KOPT-K1 (cell line): ENCODE measurements at regions not wholly inside any gene's neighbourhood (a gene's known extent, or its start where the extent isn't known, plus 50 kb on each side); places are given as distances from the start of the nearest gene placed in this dataset.

Experiments used
- H3K27ac ChIP-seq: fragments of 200-600 bp; sonication (generic); 2 replicates; pipeline ENCODE4 v1.5.1; 2016; ENCODE audit warnings: antibody characterized with exemption, mild to moderate bottlenecking, low read depth, low read length; ENCODE audit not compliant: poor library complexity, severe bottlenecking
- H3K36me3 ChIP-seq: fragments of 200-600 bp; sonication (generic); 2 replicates; pipeline ENCODE4 v1.5.1; 2017; ENCODE audit warnings: antibody characterized with exemption, mild to moderate bottlenecking, low read length, moderate library complexity; ENCODE audit not compliant: insufficient read depth
- H3K9me3 ChIP-seq: fragments of 200-600 bp; sonication (generic); 2 replicates; pipeline ENCODE4 v1.5.1; 2017; ENCODE audit warnings: antibody characterized with exemption, low read length, mild to moderate bottlenecking; ENCODE audit not compliant: insufficient read depth, poor library complexity, severe bottlenecking

DNA sequence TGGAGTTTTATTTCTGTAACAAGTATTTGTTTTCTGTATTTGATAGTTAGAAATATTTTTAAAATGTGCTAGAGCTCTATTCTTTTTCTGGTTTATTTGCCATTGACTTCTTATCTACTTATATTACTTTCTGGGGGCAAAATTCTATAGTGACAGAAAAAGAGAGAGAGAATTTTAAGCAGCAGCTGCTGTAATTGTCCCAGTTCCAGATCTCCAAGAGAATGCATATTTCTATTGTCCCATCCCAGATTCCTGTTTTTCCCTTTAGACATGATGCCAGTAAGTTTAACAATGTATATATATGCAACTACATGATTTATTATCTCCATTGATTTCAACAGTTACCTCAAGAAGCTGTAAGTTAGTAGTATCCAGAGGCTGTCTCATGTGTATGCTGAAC, 541.7 kb upstream of the ZNF385D start:
- Histone ChIP-seq H3K27ac (no peak overlapping the region), H3K9me3 (no peaks in the 10 kb centered on the region)

GRCh38 chr3:22296601-22297000, 545.6 kb upstream of the ZNF385D start:
- no peaks in the 10 kb centered on the region for H3K9me3 ChIP-seq

More for the DNA sequence above, 541.7 kb upstream of the ZNF385D start:
- no peaks in the 10 kb centered on the region for H3K36me3 ChIP-seq

DNA sequence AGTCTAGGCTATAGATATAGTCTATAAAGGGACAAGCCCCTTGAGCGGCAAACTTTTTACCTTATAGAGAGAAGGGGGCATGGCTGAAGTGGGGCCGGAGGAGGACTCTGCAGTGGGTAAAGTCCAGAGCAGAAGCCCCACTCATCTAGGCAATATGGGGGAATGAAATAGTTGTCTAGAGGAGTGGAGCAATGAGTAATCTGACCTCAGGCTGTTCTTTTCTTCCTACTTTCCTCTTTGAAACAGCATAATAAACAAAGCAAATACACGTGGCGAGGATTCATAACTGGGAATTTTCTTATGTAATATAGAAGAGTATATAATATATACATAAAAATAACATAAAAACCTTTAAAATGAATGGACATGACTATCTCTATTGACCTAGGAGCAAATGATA, 546.4 kb upstream of the ZNF385D start:
- Histone ChIP-seq H3K36me3 (no peaks in the 10 kb centered on the region), H3K27ac (no peak overlapping the region), H3K9me3 (no peaks in the 10 kb centered on the region)

More at GRCh38 chr3:22296601-22297000, 545.6 kb upstream of the ZNF385D start:
- Histone ChIP-seq H3K36me3 (no peaks in the 10 kb centered on the region), H3K27ac (no peak overlapping the region)

DNA sequence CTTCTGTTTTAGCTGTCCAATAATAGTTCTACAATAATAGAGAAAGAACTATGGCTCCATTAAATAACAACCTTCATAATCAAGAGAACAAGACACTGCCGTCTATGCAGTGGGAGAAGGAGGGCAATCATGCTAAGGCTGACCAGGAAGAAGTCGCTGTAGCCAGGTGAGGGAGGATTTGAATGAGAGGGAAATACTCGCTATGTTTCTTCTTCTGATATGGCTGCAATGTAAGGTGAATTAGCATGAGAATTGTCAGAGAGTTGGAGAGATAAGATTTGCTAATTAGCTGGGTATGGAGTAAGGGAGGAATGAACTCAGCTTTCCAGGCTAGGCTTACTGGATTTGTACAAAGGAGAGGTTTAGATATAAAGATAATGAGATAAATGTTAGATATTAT, 555.4 kb upstream of the ZNF385D start:
- H3K27ac ChIP-seq = no peak overlapping the region

GRCh38 chr3:22308871-22309270, 557.9 kb upstream of the ZNF385D start:
- Histone ChIP-seq H3K9me3 (peaks cover 5% of the 10 kb centered on the region), H3K36me3 (no peaks in the 10 kb centered on the region), H3K27ac (no peak overlapping the region)

More for the DNA sequence above, 555.4 kb upstream of the ZNF385D start:
- no peaks in the 10 kb centered on the region for H3K9me3 ChIP-seq
- no peaks in the 10 kb centered on the region for H3K36me3 ChIP-seq

GRCh38 chr3:22315925-22316324, 564.9 kb upstream of the ZNF385D start:
- H3K9me3 ChIP-seq = peaks cover 5% of the 10 kb centered on the region
- no peaks in the 10 kb centered on the region for H3K36me3 ChIP-seq
- H3K27ac ChIP-seq = no peak overlapping the region

GRCh38 chr3:22318325-22318724, 567.3 kb upstream of the ZNF385D start:
- Histone ChIP-seq H3K9me3 (no peaks in the 10 kb centered on the region), H3K36me3 (no peaks in the 10 kb centered on the region), H3K27ac (no peak overlapping the region)

DNA sequence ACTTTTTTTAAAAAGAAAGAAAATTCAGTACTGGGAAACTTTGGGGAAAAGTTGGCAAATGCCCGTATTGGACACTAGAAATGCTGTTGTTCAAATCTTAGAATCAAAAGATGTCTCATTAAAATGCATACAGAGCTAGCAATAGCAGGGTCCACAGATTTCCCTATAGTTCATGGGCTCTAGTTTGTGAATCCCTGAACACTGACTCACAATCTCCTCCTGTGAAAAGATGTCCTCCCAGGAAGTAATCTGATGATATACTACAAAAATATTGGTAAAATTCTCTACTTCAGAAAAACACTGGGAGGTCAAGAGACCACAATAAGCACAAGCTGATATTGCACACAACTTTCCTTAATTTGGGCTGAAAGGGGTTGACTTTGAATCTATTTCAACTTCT, 568.4 kb upstream of the ZNF385D start:
- Histone ChIP-seq H3K27ac (no peak overlapping the region), H3K9me3 (no peaks in the 10 kb centered on the region), H3K36me3 (no peaks in the 10 kb centered on the region)

- Histone ChIP-seq H3K9me3 (no peaks in the 10 kb centered on the region), H3K27ac (no peak overlapping the region), H3K36me3 (no peaks in the 10 kb centered on the region)
Measured at GRCh38 chr3:22322861-22323260, 571.9 kb upstream of the ZNF385D start.

GRCh38 chr3:22326305-22326704, 575.3 kb upstream of the ZNF385D start:
- no peaks in the 10 kb centered on the region for H3K36me3 ChIP-seq
- no peaks in the 10 kb centered on the region for H3K9me3 ChIP-seq
- no peak overlapping the region for H3K27ac ChIP-seq

GRCh38 chr3:22334996-22335395, 584.0 kb upstream of the ZNF385D start:
- Histone ChIP-seq H3K36me3 (no peaks in the 10 kb centered on the region), H3K27ac (no peak overlapping the region), H3K9me3 (no peaks in the 10 kb centered on the region)

- Histone ChIP-seq H3K9me3 (no peaks in the 10 kb centered on the region), H3K36me3 (no peaks in the 10 kb centered on the region)
Measured at GRCh38 chr3:22349215-22349851, 598.3 kb upstream of the ZNF385D start.

GRCh38 chr3:22351806-22352205, 600.8 kb upstream of the ZNF385D start:
- H3K9me3 ChIP-seq = no peaks in the 10 kb centered on the region
- no peak overlapping the region for H3K27ac ChIP-seq

More at GRCh38 chr3:22349215-22349851, 598.3 kb upstream of the ZNF385D start:
- H3K27ac ChIP-seq = no peak overlapping the region

DNA sequence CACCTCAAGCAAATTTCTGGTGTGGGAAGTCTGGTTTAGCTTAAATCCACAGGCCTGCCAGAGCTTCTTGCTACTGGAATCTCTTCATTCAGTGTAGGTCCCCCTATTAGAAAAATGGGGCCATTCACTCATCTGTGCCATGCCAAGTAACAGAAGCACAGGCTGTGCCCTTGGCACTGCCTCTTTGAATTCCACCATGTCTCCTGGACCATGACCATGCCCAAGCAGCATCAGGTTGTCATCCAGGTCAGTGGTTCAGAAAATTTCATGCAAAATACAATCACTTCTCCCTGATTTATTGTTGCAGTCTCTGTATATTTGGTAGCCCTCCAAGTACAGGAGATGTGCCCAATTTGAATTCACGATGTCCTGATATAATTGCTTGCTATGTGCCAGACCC, 602.1 kb upstream of the ZNF385D start:
- Histone ChIP-seq H3K36me3 (no peaks in the 10 kb centered on the region), H3K9me3 (no peaks in the 10 kb centered on the region), H3K27ac (no peak overlapping the region)

More at GRCh38 chr3:22351806-22352205, 600.8 kb upstream of the ZNF385D start:
- H3K36me3 ChIP-seq = no peaks in the 10 kb centered on the region

DNA sequence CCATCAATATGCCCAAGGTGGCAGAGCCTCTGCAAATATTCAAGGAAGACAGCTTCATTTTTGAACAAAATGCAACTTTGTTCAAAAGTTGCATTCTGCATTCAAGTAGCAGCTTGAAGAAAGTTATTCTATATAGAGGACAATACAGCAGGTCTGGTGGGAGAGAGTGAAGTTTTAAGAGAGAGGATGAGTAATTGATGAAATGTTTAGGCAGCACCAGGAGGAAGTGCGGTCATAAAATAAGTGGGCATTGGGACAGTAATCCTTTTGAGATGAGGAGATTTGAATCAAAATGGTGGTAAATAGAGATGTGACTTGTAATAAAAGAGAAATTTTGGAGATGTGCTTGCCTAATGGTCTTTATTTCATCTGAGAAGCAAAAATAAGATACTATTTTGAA, 607.3 kb upstream of the ZNF385D start:
- no peaks in the 10 kb centered on the region for H3K36me3 ChIP-seq
- no peaks in the 10 kb centered on the region for H3K9me3 ChIP-seq
- H3K27ac ChIP-seq = no peak overlapping the region

DNA sequence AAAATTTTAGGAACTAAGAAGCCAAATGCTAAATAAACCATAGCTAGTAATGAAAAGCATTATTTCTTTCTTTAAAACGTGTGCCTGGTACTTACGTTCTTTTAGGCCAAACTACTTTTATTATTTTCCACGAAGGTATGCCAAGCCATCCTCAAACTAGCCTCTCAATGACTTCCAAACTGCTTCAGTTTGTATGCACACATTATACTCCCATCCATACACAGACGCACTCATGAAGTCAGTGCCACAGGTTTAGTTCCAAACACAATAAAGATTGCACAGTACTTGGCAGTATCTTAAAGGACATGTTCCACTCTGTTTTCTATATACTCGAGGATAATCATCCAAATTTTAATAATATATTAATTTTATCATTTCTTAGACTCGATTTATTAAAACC, 609.2 kb upstream of the ZNF385D start:
- H3K9me3 ChIP-seq = no peaks in the 10 kb centered on the region
- no peak overlapping the region for H3K27ac ChIP-seq
- no peaks in the 10 kb centered on the region for H3K36me3 ChIP-seq
